C4-2B (cell line): ENCODE measurements at regions not wholly inside any gene's neighbourhood (a gene's known extent, or its start where the extent isn't known, plus 50 kb on each side); places are given as distances from the start of the nearest gene placed in this dataset.

Source experiments
- ZFX ChIP-seq: fragments of 450-650 bp; IDR thresholded peaks from 2 replicates; pipeline ENCODE4 v1.6.1; 2017
- TF ChIP-seq, protein P1 (sequence below): fragments of 450-650 bp; conservative IDR thresholded peaks from 2 replicates; pipeline ENCODE4 v1.5.1; 2017; ENCODE audit warnings: mild to moderate bottlenecking

DNA sequence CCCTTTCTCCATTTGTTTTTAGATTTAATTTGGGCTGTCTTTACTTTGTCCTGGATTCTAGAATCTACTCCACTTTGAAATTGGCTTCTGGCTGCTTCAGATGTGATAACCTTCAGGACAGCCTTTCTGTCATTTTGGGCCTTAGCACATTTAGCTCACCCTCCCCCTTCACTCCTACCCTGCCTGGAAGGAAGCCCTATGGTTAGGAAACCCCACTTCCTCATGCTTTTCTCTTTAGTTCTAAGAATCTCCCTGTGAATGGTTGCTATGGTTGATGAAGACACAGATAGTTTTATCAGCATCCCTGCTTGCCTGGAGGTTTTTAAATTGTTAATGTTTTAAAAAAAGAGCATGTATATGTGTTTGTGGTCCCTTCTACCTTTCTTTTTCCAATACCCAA lies 100.7 kb upstream of the PTPN13 start:
- TF ChIP-seq, protein P1, sequence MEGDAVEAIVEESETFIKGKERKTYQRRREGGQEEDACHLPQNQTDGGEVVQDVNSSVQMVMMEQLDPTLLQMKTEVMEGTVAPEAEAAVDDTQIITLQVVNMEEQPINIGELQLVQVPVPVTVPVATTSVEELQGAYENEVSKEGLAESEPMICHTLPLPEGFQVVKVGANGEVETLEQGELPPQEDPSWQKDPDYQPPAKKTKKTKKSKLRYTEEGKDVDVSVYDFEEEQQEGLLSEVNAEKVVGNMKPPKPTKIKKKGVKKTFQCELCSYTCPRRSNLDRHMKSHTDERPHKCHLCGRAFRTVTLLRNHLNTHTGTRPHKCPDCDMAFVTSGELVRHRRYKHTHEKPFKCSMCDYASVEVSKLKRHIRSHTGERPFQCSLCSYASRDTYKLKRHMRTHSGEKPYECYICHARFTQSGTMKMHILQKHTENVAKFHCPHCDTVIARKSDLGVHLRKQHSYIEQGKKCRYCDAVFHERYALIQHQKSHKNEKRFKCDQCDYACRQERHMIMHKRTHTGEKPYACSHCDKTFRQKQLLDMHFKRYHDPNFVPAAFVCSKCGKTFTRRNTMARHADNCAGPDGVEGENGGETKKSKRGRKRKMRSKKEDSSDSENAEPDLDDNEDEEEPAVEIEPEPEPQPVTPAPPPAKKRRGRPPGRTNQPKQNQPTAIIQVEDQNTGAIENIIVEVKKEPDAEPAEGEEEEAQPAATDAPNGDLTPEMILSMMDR = no peak
- no peak for TF ChIP-seq ZFX
